Thymus (tissue), 11 donors: ENCODE measurements at regions not wholly inside any gene's neighbourhood (a gene's known extent, or its start where the extent isn't known, plus 50 kb on each side); places are given as distances from the start of the nearest gene placed in this dataset.
"Not testable (repeated sequence)": the region's sequence is repeated elsewhere in the genome, so short reads cannot be mapped to it uniquely, and the experiment has no call there.

ENCODE experiments used
- DNase-seq, 9 donors: peaks; one replicate each; pipeline ENCODE4 v3.0.0-alpha.2; 2013; ENCODE audit warnings: low spot score in 9 of 9, low read depth in 6 of 9, missing footprints in 1 of 9
- H3K27ac ChIP-seq, 2 donors: one replicate each; pipeline ENCODE4 v1.5.1; 2013; ENCODE audit warnings: control low read depth in 1 of 2, low read depth in 1 of 2, low read length in 1 of 2, mild to moderate bottlenecking in 1 of 2, moderate library complexity in 1 of 2
- H3K27me3 ChIP-seq, 2 donors: one replicate each; pipeline ENCODE4 v1.5.1; 2013; ENCODE audit warnings: low read length in 1 of 2; ENCODE audit not compliant: control insufficient read depth in 2 of 2, insufficient read depth in 1 of 2
- H3K36me3 ChIP-seq, 2 donors: one replicate each; pipeline ENCODE4 v1.5.1; 2013; ENCODE audit warnings: low read length in 1 of 2, mild to moderate bottlenecking in 1 of 2, moderate library complexity in 1 of 2; ENCODE audit not compliant: control insufficient read depth in 2 of 2, insufficient read depth in 2 of 2
- H3K4me1 ChIP-seq, 2 donors: one replicate each; pipeline ENCODE4 v1.5.1; 2013; ENCODE audit warnings: low read length in 2 of 2; ENCODE audit not compliant: control insufficient read depth in 2 of 2, insufficient read depth in 2 of 2
- H3K4me3 ChIP-seq, 2 donors: one replicate each; pipeline ENCODE4 v1.5.1; 2013; ENCODE audit warnings: low read length in 2 of 2, control low read depth in 1 of 2, mild to moderate bottlenecking in 1 of 2
- H3K9me3 ChIP-seq, 2 donors: one replicate each; pipeline ENCODE4 v1.5.1; 2013; ENCODE audit warnings: low read length in 1 of 2, mild to moderate bottlenecking in 1 of 2; ENCODE audit not compliant: control insufficient read depth in 2 of 2, insufficient read depth in 1 of 2
- WGBS: extraction: QIAGEN DNeasy Blood & Tissue Kit; methylation state at CpG from one replicate; pipeline ENCODE4 v1.1.7; 2013; 5-methylcytosine and 5-hydroxymethylcytosine counted together
- donor health status: healthy.

DNA sequence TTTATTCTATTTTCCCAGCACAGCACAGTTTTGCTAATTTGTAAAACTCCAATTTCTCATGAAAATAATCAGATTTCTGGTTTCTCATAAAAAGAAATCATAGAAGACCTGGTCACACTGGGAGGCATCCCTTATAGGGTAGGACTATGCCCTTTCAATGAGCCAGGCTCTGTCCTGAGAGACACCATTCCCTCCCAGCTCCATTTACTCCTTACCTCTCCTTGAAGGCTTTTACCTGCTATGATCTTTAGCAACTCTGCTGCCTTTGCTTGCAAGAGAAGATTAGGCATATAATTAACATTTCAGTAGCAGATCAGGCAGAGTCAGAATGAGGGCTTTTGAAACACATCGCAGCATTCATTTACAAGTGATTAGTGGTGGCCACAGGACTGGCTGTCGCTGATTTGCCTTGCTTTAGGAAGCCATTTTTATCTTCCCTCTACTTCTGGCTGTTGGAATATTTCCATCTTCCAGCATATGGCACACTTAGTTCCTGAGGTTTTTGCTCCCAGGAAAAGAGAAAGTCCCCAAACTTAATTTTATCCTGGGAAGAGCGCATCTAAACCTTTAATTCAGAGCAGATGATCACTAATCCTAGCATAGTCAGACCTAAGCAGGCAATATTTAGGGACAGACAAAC lies 196.9 kb downstream of the SPATA31A1 start:
- WGBS: 68% methylated on average over 3 of the region's 3 CpGs
- DNase-seq, H3K4me3 ChIP-seq, H3K36me3 ChIP-seq, H3K4me1 ChIP-seq, H3K27me3 ChIP-seq, H3K9me3 ChIP-seq, H3K27ac ChIP-seq: not testable (repeated sequence)

GRCh38 chr9:39554352-39554751 lies 198.9 kb downstream of the SPATA31A1 start:
- not testable (repeated sequence) for H3K27me3 ChIP-seq, H3K27ac ChIP-seq, DNase-seq, H3K9me3 ChIP-seq, H3K4me3 ChIP-seq, H3K36me3 ChIP-seq, H3K4me1 ChIP-seq
- WGBS: 77% methylated on average over 1 of the region's 1 CpG

DNA sequence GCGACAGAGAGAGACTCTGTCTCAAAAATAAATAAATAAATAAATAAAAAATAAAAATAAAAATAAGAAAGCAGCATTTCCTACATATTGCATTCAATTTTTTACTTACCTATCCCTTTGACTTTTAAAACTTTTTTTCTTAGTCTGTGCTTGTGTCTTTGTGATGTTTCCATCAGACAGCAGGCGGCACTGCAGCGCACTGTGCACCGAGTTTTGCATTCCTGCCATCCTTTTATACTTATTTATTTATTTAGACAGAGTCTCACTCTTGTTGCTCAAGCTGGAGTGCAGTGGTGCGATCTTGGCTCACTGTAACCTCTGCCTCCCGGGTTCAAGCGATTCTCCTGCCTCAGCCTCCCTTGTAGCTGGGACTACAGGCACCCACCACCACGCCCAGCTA lies 203.9 kb downstream of the SPATA31A1 start:
- H3K36me3 ChIP-seq, DNase-seq: not testable (repeated sequence)
- WGBS: 89% methylated on average over 8 of the region's 8 CpGs

DNA sequence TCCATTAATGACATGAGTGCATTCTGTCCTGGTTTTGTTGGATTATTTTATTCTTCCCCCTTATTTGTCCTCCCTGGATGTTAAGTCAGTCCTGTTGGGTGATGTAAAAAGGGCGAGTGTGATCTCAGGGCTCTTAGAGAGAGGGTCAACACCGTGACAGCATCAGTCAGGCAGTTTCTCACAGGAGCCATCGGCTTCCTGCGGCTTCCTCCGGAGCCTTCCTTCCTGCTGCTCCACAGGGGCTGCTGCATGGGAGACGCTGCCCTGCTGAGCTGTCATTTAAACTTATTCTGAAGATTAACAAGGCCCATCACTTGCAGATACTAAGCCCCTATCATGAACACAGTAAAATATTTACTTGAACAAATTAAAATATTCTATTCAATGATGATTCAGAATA lies 211.3 kb downstream of the SPATA31A1 start:
- 7% methylated on average over 6 of the region's 6 CpGs for WGBS
- H3K36me3 ChIP-seq, H3K4me3 ChIP-seq, H3K27me3 ChIP-seq, H3K9me3 ChIP-seq, H3K4me1 ChIP-seq, H3K27ac ChIP-seq, DNase-seq: not testable (repeated sequence)

More for the DNA sequence above, 203.9 kb downstream of the SPATA31A1 start:
- not testable (repeated sequence) for H3K4me1 ChIP-seq, H3K27me3 ChIP-seq, H3K27ac ChIP-seq, H3K4me3 ChIP-seq, H3K9me3 ChIP-seq

DNA sequence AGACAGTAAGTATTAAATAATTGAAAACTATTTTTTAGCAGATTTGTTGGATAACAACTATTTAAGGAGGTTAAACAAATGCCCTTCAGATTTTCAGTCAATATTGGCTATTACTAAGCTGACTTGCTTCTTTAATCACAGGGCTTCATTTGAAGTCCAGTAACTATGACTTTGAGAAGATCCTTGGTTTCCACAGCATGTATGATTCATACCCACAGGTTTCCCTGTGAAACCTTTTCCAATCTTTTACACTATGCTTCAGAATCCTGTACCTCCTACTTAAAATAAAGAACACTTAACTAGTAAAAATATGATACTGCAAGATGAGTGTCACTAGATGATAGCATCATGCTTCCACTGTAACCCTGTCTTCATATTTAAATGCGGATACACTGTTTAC lies 211.9 kb downstream of the SPATA31A1 start:
- not testable (repeated sequence) for H3K4me3 ChIP-seq, H3K4me1 ChIP-seq, H3K36me3 ChIP-seq, H3K27me3 ChIP-seq, DNase-seq, H3K9me3 ChIP-seq, H3K27ac ChIP-seq
- WGBS: 97% methylated on average over 1 of the region's 1 CpG

GRCh38 chr9:39568900-39569299 lies 213.4 kb downstream of the SPATA31A1 start:
- H3K27me3 ChIP-seq, H3K4me1 ChIP-seq, H3K27ac ChIP-seq, DNase-seq, H3K36me3 ChIP-seq, H3K4me3 ChIP-seq, H3K9me3 ChIP-seq: not testable (repeated sequence)
- WGBS: 95% methylated on average over 1 of the region's 2 CpGs

DNA sequence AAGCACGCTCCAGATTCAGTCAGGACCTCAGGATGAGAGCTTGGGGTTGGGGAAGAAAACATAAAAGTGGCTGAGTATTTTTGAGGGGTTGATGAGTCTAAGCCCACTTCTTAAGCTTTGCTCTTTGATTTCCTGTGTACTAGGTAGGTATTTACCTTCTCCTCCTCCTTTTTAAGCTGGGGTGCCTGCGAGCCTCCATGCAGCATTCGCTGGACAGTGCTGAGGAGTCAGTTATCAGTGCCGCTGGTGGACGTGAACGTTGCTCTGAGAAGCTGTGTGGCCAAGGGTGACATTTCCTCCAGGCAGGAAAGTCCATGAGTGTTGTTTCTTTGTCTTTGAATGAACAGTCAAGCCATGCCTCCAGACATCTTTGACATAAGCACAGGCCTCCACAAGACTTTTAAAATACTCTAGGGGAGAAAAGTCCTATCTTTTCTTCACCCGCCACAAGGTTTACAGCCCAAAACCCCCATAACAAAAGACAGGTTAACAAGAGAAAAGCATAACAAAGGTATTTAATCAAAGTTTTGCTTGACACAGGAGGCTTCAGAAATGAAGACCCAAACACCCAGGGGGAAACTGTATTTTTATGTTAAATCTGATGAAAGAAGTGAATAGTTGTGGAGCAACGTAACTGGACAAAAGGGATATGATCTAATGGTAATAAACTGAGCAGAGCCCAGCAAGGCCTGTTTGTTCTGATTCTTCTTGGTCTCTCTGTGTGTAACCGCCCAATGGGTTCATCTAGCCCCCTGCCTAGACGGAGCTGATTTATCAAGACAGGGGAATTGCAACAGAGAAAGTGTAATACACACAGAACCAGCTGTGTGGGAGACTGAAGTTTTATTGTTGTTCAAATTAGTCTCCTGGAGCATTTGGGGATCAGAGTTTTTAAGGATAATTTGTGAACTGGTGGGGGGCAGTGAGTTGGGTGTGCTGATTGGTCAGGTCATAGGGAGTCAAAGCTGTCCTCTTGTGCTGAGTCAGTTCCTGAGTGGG lies 217.9 kb downstream of the SPATA31A1 start:
- not testable (repeated sequence) for H3K4me3 ChIP-seq, H3K4me1 ChIP-seq, H3K36me3 ChIP-seq, H3K27ac ChIP-seq, DNase-seq, H3K27me3 ChIP-seq, H3K9me3 ChIP-seq
- 74% methylated on average over 4 of the region's 10 CpGs for WGBS

DNA sequence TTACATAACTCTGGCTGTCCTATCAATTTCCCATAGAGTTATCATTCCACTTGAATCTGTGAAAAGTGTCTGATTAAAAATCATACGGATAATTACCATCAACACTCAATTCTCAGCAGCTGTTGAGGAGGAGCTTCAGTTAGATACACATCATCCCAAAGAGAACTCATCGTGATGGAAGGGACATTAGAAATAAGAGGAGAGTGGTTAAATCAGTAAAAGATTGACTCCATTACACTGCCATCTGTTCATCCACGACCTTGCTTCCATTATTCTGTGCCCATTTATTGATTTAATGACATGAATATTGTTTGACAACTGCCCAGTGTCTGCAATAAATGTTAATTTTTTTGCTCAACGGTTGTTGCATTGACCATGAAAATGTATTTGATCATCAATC lies 223.5 kb downstream of the SPATA31A1 start:
- not testable (repeated sequence) for H3K27me3 ChIP-seq, H3K9me3 ChIP-seq, DNase-seq, H3K36me3 ChIP-seq, H3K4me1 ChIP-seq, H3K27ac ChIP-seq, H3K4me3 ChIP-seq
- 88% methylated on average over 4 of the region's 4 CpGs for WGBS

DNA sequence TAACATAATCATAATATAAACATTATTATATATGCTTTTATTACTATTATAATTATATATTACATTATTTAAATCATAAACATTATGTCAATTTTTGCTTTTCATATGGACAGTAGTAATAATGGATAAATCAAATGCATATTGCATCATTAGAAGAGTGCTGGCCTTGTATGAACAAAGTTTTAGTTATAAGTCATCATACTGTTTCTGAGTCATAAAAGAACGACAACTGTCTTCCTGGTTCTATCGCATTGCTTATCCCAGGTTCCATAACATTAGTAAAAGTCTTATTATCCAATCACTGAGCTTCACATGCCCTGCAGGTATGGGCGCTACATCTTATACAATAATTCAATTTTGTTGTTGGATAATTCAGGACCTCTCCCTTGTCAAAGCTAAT lies 225.8 kb downstream of the SPATA31A1 start:
- not testable (repeated sequence) for DNase-seq, H3K27ac ChIP-seq, H3K36me3 ChIP-seq, H3K4me3 ChIP-seq, H3K9me3 ChIP-seq, H3K4me1 ChIP-seq, H3K27me3 ChIP-seq
- WGBS: 97% methylated on average over 3 of the region's 3 CpGs
